Renal cortex interstitium (tissue), 11 donors: ENCODE measurements at regions not wholly inside any gene's neighbourhood (a gene's known extent, or its start where the extent isn't known, plus 50 kb on each side); places are given as distances from the start of the nearest gene placed in this dataset.
"Not testable (repeated sequence)": the region's sequence is repeated elsewhere in the genome, so short reads cannot be mapped to it uniquely, and the experiment has no call there.

Experiments
- DNase-seq, 11 donors: peaks; one replicate each; pipeline ENCODE4 v3.0.0-alpha.2; 2013; ENCODE audit warnings: low read depth in 9 of 11, low spot score in 4 of 11; ENCODE audit errors: extremely low read depth in 1 of 11

DNA sequence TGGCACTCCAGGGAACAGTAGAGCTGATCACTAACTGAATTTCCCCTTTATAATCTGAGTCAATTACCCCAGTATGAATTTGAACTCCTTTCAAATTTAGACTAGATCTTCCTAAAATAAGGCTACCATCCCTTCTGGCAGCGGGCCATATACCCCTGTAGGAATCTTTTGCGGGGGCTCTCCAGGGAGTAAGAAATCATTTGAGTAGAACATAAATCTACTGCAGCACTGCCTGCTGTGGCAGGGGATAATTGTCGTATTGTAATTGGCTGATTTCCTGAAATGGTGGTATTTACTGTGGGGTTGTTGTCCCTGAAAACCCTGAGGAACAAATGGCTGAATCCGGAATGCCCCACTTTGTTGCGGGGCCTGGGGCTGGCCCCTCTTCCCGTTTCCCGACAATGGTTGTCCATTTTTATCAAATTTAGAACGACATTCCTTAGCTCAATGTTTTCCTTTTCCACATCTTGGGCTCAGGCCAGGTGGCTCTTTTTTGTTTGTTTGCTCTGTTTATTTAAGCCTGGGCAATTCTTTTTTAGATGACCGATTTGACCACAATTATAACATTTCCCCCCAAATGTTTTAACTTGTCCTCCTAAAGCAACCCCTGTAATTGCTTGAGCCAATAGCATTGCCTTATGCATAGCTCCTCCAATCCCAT, 74.8 kb upstream of the ZNF195 start:
- DNase-seq: not testable (repeated sequence)

DNA sequence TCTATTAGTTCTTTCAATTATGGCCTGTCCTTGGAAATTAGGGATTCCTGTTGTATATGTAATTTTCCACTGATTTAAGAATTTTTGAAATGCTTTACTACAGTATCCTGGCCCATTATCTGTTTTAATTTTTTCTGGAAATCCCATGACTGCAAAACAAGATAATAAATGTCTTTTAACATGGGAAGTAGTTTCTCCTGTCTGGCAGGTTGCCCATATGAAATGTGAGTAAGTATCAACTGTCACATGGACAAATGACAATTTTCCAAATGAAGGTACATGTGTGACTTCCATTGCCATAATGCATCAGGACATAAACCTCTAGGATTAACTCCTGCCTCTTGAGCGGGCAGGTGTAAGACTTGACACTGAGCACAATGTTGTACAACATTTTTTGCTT, 71.9 kb upstream of the ZNF195 start:
- DNase-seq: not testable (repeated sequence)

DNA sequence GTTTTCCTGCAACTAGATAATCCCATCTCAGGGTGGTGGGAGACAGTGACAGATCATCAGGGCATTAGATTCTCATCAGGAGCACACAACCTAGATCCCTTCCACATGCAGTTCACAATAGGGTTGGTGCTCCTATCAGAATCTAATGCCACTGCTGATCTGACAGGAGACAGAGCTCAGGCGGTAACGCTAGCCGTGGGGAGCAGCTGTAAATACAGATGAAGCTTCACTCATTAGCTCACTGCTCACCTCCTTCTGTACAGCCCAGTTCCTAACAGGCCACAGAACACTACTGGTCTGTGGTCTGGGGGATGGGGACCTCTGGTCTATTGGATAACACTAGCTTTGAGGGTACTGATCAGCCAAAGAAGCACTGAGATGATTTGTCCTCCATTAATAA, 66.6 kb upstream of the ZNF195 start:
- DNase-seq: not testable (repeated sequence)

DNA sequence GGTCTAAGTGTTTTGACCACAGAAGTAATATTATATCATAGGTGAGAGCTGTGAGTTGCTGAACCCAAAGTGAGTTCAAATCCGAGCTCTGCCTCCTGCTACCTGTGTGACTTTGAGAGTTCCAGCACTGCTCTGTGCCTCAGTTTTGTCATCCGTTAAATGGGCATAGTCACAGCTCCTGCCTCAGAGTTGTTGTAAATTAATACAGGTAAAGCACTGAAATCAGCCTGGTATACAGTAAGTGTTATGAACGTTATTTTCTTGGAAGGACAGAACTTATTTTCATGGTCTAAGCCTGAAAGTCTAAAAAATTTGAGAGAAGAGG, 65.4 kb upstream of the ZNF195 start:
- DNase-seq: not testable (repeated sequence)

DNA sequence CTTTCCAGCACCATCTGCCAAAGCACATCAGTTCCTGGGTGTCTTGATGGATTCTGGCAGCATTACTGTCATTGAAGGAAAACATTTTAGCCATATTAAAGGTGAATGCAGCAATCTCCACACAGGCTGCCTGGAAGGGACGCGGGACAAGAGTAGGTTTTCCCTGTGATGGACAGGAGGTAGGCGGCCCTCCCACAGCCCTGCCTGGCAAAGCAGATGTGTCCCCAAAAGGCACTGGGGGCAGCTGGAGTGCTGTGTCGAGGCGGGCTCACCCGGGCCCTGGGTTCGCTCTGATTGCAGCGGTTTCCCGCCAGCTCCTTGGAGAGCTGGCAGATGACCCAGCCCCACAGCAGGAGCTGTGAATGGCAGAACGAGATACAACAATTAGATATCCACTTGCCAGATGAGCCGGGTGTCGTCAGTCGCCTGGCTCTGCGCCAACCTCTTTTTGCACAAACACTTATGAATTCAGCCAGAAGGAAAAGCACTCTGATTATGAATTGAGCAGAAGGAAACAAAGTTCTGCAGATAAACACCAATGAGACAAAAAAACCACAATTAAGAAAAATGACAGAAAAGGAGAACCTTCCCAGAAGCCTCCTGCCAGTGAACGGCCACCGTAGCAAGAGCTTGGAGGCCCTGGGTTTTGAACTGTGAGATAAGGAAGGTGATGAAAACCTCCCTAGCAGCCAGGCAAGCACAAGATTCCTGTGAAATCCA, 64.9 kb upstream of the ZNF195 start:
- DNase-seq: not testable (repeated sequence)

DNA sequence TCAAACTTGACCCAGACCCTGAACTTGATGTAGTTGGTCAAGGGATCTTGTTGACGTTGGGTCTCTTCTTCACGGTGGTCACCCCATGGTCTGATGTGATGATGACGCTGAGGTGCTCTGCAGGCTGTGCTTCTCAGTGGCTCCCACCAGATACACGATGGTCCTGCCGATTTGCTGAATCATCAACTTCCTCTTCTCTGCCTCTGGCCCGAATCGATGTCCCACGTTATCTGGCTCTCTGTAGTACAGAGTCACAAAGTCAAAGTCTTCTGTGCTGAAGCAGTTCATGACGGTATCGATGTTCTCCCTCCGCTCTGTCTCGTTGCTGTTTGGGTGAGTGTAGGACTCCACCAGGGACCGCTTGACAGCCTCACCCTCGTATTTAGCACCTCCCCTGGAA, 58.5 kb upstream of the ZNF195 start:
- DNase-seq: not testable (repeated sequence)

DNA sequence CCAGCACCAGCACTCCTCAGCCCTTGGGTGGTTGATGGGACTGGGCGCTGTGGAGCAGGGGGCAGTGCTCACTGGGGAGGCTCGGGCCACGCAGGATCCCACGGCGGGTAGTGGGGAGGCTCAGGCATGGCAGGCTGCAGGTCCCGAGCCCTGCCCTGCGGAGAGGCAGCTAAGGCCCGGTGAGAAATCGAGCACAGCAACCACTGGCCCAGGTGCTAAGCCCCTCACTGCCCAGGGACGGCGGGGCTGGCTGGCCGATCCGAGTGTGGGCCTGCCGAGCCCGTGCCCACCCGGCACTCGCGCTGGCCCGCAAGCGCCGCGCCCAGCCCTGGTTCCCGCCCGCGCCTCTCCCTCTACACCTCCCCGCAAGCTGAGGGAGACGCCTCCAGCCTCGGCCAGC, 56.0 kb upstream of the ZNF195 start:
- no peak for DNase-seq

DNA sequence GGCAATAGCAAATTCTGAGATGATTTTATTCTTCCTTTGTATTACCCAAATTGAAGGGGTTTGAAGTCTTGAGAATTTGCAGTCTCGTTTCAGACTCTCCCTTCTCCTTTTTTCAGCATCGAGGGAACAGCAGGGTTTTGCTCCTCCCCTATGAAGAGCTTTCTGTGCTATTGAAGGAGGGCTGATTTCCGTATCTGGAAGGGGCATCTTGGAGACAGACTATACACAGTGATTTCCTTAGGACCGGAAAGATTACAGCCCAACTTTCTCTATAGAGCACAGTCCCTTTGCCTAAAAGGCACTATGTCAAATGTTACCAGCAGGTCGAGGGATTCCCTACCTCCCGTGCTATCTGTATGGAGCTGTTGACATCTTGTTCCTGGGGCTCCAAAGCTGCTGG, 50.2 kb upstream of the ZNF195 start:
- DNase-seq: not testable (repeated sequence)
